ENCODE measurements at regions not wholly inside any gene's neighbourhood (a gene's known extent, or its start where the extent isn't known, plus 50 kb on each side); places are given as distances from the start of the nearest gene placed in this dataset.

DNA sequence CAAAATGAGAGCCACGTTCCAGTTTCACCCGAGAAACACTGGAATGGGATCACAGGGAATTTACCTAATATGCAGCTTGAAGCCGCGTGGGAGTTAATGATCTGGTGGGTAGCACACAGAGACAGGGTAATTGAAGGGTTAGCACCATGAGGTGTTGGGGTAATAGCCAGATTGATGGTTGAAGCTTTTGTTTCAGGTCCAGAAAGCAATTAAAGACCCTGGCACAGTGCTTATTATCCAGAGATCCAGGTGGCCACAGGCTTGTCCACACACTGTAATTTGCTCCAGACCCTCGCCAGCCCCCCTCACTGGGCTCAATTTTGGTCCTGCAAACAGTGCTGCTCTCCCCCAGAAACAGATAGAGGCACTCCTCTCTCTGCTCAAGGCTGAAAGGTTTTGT, 282.5 kb upstream of the ISX start:
- TF ChIP-seq EZH2phosphoT487 (IDR thresholded peaks at IDR 0.05; ENCODE audit: insufficient read depth, low read depth): no peak
- TF ChIP-seq EZH2 (IDR thresholded peaks at IDR 0.05; ENCODE audit: insufficient read depth, poor library complexity, severe bottlenecking): no peak

All from GM23248 (cell line).